Stimulated activated CD4-positive, alpha-beta T cell treated with anti-CD3 and anti-CD28 coated beads, Interleukin-1b, Interleukin-23, amount 100 ng/mL, for 24 hours (primary cell): ENCODE measurements at regions not wholly inside any gene's neighbourhood (a gene's known extent, or its start where the extent isn't known, plus 50 kb on each side); places are given as distances from the start of the nearest gene placed in this dataset.

Experiments
- DNase-seq, 4 experiments: peaks; one replicate each; pipeline ENCODE4 v3.0.0-alpha.2; 2020; ENCODE audit warnings: low read depth in 4 of 4, low spot score in 1 of 4

GRCh38 chr4:188812644-188813043, 673.4 kb downstream of the TRIML1 start:
- no peak for DNase-seq

- no peak for DNase-seq
These were observed 679.1 kb downstream of the TRIML1 start for GRCh38 chr4:188818300-188818699.

- DNase-seq = no peak
These were observed 680.0 kb downstream of the TRIML1 start for GRCh38 chr4:188819233-188819632.

- DNase-seq = no peak
These were observed 682.3 kb downstream of the TRIML1 start for GRCh38 chr4:188821500-188821899.

- no peak for DNase-seq
These were observed 683.5 kb downstream of the TRIML1 start for GRCh38 chr4:188822698-188823097.

- no peak for DNase-seq
These were observed 685.3 kb downstream of the TRIML1 start for GRCh38 chr4:188824553-188824952.

GRCh38 chr4:188826393-188826792, 687.2 kb downstream of the TRIML1 start:
- no peak for DNase-seq

- DNase-seq = no peak
These were observed 700.5 kb downstream of the TRIML1 start for GRCh38 chr4:188839704-188840103.

GRCh38 chr4:188841523-188841922, 702.3 kb downstream of the TRIML1 start:
- DNase-seq = no peak

GRCh38 chr4:188854436-188854835, 715.2 kb downstream of the TRIML1 start:
- no peak for DNase-seq

- DNase-seq = no peak
These were observed 719.5 kb downstream of the TRIML1 start for GRCh38 chr4:188858696-188859095.

GRCh38 chr4:188864741-188865140, 725.5 kb downstream of the TRIML1 start:
- DNase-seq = no peak

- DNase-seq = no peak
These were observed 728.6 kb downstream of the TRIML1 start for GRCh38 chr4:188867796-188868195.

- no peak for DNase-seq
These were observed 730.3 kb downstream of the TRIML1 start for GRCh38 chr4:188869581-188869980.

GRCh38 chr4:188872809-188873208, 733.6 kb downstream of the TRIML1 start:
- DNase-seq = no peak

- DNase-seq = no peak
These were observed 737.6 kb downstream of the TRIML1 start for GRCh38 chr4:188876881-188877280.

- no peak for DNase-seq
These were observed 740.4 kb downstream of the TRIML1 start for GRCh38 chr4:188879598-188879997.

- DNase-seq = no peak
These were observed 748.7 kb downstream of the TRIML1 start for GRCh38 chr4:188887905-188888304.

- no peak for DNase-seq
These were observed 753.6 kb downstream of the TRIML1 start for GRCh38 chr4:188892837-188893236.

GRCh38 chr4:188903986-188904385, 764.7 kb downstream of the TRIML1 start:
- no peak for DNase-seq

- DNase-seq = no peak
These were observed 765.4 kb downstream of the TRIML1 start for GRCh38 chr4:188904617-188905016.

GRCh38 chr4:188905248-188905647, 766.0 kb downstream of the TRIML1 start:
- no peak for DNase-seq

GRCh38 chr4:188911199-188911598, 772.0 kb downstream of the TRIML1 start:
- DNase-seq = no peak

- no peak for DNase-seq
These were observed 772.5 kb downstream of the TRIML1 start for GRCh38 chr4:188911707-188912106.
